HG03280 (cell line): ENCODE measurements at regions not wholly inside any gene's neighbourhood (a gene's known extent, or its start where the extent isn't known, plus 50 kb on each side); places are given as distances from the start of the nearest gene placed in this dataset.

ENCODE experiments used
- ATAC-seq: cut with Tn5 transposase; IDR thresholded peaks from one replicate; pipeline ENCODE4 v1.9.1; 2021; ENCODE audit warnings: mild to moderate bottlenecking, moderate library complexity; ENCODE audit not compliant: unreplicated experiment

DNA sequence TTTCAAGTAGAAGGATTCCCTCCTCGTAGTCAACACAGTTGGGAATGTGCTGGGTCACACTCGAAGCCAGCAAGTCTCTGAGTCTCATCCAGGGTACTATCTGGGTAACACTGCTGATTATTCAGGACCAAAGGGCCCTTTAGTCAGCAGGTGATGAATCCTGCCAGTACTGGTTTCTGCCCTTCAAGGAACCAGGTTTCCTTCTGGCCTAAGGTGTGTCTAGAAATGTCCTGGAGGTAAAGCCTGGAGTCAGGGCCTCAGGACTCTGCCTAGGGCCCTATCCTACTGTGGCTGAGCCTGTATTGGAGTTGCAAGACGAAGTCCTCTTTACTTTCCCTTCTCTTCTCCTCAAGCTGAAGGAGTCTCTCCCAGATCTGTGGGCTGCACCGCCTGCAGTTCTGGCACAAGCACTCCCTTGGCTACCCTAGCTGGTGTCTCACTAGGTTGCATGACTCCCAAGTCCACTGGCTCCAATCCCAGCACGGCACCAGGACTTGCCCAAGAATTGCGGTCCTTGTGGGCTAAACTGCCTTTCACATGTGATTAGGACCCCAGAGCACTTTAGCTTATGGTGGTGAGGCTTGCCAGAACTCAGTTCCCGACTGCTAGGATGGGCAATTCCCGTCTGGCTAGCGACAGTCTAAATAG lies 193.7 kb upstream of the PDE3A start:
- no peak for ATAC-seq

DNA sequence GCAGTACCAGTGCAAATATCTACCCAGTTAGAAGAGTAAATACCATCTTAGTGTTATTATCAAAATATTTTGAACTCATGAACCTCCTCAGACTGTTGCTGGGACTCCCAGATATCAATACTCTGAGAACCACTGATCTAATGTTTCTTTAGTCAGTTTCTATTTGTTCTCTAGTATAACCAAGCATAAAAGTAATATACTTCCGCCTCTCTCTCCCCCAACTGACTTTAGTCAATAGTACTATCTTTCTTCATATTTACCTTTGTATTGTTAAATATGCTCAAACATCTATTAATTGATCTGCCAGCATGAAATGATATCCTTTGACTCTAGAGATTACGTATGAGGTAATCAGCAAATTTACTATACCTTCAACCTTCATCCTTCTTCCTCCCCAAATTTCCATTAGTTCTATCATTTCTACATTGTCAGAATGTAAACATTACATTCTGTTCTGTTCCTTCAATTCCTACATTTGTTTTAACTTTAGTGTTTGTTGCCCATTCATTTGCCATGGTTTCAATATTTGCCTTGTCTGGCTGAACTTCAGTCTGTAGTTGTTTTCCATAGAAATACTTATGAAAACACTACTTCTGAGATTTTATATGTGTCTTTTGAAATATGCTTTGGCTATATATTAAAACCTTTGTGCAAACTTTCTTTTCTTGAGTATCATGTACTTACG lies 192.5 kb upstream of the PDE3A start:
- no peak for ATAC-seq

GRCh38 chr12:20181416-20182180 lies 186.7 kb upstream of the PDE3A start:
- no peak for ATAC-seq

DNA sequence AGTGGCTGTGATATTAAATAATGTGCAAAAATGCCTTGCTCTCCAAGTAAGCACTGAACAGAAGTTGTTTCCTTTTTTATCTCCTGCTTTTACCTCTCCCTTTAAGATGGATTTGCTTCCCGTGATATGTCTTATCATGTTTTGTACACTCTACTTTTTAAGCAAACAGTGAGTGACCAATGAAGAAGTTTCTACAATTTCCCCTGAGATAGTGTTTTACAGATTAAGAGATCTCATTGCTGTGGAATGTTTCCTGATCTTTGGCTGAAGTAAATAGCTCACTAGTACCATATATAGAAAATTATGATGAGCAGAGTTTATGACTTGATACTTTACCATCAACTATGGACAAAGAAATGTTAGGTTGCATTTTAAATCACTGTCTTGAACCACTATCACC lies 184.8 kb upstream of the PDE3A start:
- ATAC-seq: no peak

DNA sequence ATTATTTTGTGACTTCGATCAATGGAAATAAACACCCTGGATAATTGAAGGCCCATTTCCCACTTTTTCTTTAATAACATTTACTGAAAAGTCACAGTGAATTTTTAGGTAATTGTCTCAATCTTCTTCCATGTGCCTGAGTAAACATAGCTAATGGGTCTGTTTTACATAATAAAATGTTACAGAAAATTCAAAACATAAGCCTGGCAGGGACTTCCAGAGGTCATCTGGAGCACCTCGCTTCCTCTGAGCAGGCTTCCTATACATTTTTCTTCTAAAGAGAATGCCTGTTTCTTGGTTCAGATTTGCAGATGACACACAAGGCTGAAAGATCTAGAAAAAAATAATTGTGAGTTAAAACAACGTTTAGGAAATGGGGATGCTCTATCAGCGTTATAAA lies 183.8 kb upstream of the PDE3A start:
- ATAC-seq: no peak

DNA sequence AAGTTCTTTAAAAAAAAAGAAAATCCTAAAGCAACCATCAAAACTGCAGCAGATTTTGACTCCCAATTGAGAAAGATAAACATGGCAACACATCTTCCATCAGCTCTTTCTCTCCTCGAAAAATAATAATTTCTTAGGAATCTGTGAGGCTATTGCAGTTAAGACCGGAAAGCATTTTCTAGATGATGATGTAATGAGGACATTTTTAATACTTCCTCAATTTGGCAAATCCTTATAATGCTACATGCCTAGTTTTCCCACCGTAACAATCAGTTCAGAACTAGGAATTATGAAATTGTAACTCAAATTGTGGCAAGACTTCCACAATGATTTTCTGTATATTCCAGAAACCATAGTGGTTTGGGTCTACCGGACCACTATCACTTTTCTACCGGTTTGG lies 180.9 kb upstream of the PDE3A start:
- no peak for ATAC-seq

- no peak for ATAC-seq
These were observed 179.2 kb upstream of the PDE3A start for GRCh38 chr12:20188930-20189653.

- ATAC-seq: no peak
These were observed 178.6 kb upstream of the PDE3A start for GRCh38 chr12:20189767-20190166.

GRCh38 chr12:20194171-20194570 lies 174.2 kb upstream of the PDE3A start:
- ATAC-seq: no peak

- no peak for ATAC-seq
These were observed 171.6 kb upstream of the PDE3A start for GRCh38 chr12:20196767-20197166.

- ATAC-seq: no peak
These were observed 170.9 kb upstream of the PDE3A start for GRCh38 chr12:20197411-20197810.

DNA sequence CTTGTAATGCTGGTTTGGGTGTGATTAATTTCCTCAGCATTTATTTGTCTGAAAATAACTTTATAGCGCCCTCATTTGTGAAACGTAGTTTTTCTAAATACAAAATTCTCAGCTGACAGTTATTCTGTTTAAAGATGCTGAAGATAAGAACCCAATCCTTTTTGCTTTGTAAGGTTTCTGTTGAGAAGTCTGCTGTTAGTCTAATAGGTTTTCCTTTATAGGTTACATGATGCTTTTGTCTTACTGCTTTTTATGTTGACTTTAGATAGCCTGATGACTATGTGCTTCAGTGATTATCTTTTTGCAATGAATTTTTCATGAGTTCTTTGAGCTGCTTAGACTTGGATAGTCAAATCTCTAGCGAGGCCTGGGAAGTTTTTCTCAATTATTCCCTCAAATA lies 168.6 kb upstream of the PDE3A start:
- ATAC-seq: no peak

- ATAC-seq: no peak
These were observed 166.6 kb upstream of the PDE3A start for GRCh38 chr12:20201733-20202132.

GRCh38 chr12:20205854-20206253 lies 162.5 kb upstream of the PDE3A start:
- no peak for ATAC-seq

DNA sequence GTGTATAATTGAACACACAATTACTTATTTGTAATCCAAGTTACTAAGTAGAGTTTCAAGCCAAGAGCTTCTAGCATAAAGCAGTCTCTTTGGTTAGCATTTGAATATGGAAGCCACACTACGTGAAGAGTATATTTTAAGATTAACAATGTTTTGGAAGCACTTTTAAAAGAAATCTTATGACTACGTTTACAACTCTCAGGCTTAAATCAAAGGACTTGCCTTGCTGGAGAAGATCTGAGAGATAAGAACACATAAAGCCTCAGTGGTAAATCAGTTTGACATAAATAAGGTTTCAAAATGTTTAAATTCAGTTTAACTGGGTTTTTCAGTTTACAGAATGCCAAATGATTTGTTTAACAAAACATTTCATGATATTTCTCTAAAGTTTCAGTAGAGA lies 161.9 kb upstream of the PDE3A start:
- ATAC-seq: no peak

GRCh38 chr12:20210621-20211215 lies 157.6 kb upstream of the PDE3A start:
- no peak for ATAC-seq

DNA sequence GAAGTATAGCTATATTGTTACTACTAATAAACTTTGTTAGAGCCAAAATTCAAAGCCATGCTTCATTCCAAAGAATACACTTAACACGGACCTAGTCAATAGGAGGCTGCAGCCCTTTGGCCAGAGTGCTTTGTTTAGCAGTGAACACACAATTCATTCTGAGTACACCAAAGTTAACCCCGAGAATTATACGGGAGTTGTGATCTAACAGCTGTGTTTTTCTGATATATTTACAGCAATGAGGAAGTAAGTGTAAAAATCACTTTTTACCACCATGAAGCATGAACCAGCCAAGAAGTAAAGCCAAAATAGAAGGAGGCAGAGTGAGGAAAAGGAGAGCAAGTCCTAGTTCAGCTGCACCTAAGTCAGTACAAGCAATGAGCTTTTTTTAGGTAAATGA lies 156.8 kb upstream of the PDE3A start:
- no peak for ATAC-seq

DNA sequence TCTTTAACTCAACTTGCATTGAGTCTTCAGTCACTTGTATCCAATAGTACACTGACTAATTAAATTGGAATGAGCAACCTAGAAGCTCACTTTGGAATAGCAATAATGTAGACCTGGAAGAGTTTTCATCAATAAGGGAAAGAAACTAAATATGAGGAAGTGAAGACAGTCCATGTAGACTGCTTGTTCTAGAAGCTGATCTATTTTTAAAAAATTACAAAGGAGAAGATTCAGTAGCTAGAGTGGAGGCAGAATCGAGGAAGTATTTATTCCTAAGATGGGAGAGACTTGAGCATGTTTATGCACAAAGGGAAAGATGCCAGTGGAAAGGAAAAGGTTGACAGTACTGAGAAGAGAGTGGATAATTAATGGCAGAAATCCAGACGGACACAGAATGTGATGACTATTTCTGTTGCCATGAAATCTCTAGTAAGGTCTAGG lies 156.3 kb upstream of the PDE3A start:
- ATAC-seq: no peak

DNA sequence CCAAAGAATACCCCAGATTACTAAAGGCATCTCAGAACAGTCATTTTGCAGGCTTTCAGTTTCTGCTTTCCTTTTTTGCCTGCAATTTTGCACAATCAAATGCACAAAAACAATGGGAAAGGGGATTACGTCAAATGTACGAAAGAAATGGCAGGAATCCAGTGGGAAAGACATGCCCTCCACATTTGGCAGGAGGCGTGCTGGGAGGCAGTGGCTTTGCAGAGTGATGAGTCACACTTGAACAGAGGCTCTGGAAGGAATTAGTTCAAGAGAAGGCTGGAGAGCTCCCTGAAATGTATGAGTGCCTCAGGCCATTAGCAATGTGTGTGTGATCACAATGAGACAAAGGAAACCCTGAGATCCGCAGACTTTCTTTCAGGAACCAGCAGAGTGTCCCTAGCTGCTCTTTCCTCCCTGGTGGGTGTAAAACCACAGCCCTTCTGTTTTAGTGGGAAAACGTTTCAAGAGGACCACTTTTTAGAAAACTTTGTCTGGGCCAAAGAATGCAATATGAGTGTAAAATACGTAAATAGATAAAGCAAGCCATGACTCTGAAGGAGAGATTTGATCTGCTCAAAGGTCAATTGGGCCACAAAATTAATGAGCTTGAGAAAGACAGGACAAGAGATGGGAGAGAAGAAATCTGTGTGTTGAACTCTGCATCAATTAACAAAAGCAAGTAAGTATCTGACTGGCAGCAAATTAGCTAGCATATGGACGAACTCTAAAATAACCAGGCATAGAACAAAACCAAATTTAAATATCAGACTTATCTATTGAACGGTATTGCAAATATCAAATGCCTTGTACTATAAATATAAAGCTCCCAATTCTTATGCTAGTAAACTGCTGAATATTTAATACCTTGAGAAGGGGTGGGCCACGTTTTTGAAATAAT lies 155.4 kb upstream of the PDE3A start:
- no peak for ATAC-seq
